SH-SY5Y (cell line): ENCODE measurements at regions not wholly inside any gene's neighbourhood (a gene's known extent, or its start where the extent isn't known, plus 50 kb on each side); places are given as distances from the start of the nearest gene placed in this dataset.

Experiments used
- GATA2 ChIP-seq: IDR thresholded peaks from 2 replicates; pipeline ENCODE4 v1.6.1; 2011; ENCODE audit warnings: mild to moderate bottlenecking, low read depth, low read length
- GATA3 ChIP-seq: IDR thresholded peaks from 2 replicates; pipeline ENCODE4 v1.6.1; 2011; ENCODE audit warnings: low read depth, mild to moderate bottlenecking, low read length, moderate library complexity

GRCh38 chr3:72434296-72434695, 413.9 kb downstream of the SHQ1 start:
- no peak for TF ChIP-seq GATA2
- no peak for TF ChIP-seq GATA3
